AG20443 (cell line): ENCODE measurements at regions not wholly inside any gene's neighbourhood (a gene's known extent, or its start where the extent isn't known, plus 50 kb on each side); places are given as distances from the start of the nearest gene placed in this dataset.
"Not testable (repeated sequence)": the region's sequence is repeated elsewhere in the genome, so short reads cannot be mapped to it uniquely, and the experiment has no call there.

Experiments
- DNase-seq: peaks from one replicate; pipeline ENCODE4 v3.0.0; 2012; ENCODE audit warnings: low spot score, mixed read lengths

DNA sequence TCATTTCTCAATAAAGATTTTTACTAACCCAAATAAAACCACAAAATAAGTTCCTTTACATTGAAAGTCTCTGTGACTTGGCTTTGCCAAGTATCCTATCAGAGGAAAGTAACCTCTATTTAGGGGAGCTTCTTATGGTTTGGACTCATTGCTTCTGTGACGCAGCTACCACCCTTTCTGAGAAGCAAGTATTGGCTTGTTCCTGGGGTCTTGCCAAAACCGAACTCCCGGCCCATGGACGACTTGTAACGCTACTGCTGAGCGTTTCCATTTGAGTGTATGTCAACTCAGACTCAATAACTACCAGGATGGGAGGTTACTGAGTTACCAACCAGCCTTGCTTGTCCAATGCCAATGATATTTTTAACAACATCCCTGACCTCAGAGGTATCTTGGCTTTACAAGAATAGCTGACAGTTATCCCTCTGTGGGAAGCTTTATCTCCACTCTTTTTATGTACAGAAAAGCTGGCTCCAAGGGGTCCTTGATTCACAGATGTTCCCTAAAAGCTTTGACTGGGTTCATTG lies 911.9 kb downstream of the TTLL7 start:
- no peak for DNase-seq

DNA sequence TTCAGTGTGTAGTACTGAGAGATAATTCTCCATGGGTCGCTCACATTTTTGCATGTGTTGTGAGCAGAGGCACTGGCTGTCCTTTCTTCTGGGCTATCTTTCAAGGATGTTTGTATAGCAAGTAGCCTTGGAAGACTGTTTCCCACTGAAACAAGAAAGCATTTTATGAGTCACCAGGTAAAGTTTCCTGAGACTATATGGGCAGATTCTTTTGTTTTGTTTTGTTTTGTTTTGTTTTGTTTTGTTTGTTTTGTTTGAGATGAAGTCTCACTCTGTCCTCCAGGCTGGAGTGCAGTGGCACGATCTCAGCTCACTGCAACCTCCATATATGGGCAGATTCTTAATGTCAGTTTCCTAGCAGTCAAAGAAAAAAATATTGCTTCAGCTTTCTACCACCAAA lies 912.6 kb downstream of the TTLL7 start:
- no peak for DNase-seq

DNA sequence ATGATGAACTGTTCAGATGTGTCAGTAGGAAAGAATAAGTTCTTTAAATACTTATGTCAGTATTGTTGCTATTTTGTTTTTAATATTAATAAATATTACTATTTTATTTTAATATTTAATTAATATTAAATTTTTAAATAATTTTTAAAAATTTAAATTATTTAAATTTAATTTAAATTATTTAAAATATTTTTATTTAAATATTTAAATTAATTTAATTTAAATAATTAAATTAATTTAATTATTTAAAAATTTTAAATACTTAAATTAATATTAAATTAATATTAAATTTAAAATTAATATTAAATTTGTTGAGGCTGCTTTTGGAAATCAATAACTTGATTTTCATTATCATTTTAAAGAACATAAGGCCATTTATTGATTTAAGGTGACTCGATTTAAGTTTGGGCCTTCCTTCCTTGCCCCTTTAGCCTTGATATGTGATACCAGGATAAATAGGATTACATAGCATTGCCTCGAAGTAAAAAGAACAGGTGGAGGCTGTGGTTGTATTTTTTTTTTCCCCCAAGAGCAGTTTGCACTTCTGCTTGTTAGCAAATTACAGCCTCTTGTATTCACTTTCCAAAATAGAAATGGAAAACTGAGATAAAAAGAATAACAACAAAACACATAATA lies 915.2 kb downstream of the TTLL7 start:
- DNase-seq: no peak

DNA sequence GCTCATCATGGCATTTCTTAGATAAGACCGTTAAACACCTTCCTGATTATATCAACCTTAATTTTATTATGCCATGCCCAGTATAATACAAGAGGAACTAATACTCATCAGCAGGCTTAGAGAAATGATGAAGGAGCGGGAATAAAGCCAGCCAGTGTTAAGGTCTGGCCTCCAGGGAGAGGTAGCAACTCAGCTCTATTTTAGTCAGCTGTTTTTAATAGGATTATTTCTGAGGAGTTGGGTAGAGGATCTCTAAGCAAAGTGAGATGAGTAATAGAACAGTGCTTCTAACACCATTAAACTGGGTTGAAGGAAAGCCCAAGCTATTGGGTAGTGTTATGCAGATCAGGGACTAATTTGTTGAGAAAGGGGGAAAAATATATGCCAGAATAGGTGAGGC lies 921.5 kb downstream of the TTLL7 start:
- DNase-seq: no peak

DNA sequence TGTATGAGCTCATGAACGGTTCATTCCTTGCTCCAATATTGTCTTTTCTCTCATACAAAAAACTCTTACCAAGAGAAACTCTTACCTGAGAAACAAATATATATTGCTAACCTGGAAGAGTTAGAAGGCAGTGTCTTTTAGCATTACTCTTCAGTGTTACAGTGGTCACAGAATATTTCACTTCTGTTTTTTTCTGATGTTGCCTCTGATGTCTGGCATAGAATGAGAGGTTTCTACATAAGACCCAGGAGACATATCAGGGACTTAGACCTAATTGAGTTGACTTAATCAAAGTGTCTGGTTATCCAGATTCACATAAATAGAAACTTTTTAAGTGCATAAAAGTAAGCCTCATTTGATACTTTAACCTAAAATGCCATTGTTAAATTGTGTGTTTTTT lies 923.8 kb downstream of the TTLL7 start:
- DNase-seq: no peak

DNA sequence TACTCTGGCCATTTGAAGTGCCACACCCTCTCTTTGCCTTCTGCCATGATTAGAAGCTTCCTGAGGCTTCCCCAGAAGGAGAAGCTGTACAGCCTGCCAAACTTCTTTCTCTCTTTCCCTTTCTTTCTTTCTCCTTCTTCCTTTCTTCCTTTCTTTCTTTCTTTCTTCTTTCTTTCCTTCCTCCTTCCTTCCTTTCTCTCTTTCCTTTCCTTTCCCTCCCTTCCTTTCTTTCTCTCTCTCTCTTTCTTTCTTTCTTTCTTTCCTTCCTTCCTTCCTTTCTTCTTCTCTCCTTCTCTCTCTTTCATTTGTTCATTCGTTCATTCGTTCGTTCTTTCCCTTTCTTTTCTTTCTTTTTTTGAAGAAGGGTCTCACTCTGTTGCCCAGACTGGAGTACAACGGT lies 931.0 kb downstream of the TTLL7 start:
- no peak for DNase-seq

DNA sequence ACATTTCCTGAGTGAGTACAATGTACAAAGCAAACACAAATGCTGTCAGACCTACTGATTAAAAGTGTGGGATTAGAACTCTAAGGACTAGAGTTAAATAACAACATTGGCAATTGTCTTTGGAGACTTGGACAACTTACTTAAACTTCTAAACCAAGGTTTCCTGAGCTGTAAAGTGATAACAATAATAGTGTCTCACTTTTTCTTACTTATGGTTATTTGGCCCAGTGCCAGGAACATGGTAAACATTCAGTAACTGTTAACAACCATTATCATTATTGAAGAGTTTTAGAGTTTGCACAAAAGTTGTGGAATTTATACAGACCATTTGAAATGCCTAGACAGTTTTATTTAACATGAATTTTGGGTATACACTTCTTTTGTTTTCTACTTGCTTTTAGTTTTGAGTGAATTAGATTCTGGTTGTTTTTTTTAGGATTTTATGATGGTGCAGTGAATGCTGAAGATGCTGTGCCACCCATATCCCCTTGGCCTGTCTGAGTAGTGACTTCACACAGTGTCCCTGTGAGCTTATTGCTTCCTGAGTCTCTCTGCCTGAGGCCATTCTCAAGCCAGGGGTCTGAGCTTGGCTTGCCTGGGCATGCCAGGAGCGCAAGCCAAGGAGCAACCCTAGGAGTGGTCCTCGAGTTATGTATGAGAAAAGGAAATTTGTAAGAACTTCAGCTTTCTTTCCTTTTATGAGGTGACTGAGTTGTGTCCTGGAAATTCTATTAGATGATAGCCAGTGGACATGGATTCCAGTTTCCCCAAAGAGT lies 932.8 kb downstream of the TTLL7 start:
- no peak for DNase-seq

DNA sequence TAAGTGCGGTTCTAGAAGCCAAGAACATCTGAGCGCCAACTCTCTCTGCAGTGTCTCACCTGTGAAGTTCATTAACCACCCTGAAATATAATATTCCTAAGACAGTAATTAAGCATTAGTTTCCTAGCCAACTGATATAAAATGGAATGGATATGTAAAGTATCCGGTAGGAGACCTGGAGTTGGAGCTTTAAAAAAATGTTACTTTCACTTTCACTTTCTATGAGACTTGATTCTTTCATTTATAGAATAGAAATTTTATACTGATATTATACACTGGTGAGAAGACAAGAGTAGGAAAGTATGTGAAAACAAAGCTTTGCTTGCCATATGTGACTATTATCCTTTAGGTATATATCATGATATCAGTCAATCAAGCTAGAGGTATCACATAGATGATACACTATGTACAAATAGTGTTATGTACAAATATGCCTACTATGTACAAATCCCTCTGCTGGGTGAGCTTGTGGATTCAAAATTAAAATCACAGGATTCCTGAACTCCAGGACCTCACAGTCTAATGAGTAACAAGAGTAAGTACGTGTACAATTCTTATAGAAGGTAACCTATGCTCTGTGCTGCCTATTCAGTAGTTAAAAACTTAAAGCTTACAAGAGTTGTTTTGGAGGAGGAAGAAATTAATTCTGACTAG lies 934.2 kb downstream of the TTLL7 start:
- no peak for DNase-seq

DNA sequence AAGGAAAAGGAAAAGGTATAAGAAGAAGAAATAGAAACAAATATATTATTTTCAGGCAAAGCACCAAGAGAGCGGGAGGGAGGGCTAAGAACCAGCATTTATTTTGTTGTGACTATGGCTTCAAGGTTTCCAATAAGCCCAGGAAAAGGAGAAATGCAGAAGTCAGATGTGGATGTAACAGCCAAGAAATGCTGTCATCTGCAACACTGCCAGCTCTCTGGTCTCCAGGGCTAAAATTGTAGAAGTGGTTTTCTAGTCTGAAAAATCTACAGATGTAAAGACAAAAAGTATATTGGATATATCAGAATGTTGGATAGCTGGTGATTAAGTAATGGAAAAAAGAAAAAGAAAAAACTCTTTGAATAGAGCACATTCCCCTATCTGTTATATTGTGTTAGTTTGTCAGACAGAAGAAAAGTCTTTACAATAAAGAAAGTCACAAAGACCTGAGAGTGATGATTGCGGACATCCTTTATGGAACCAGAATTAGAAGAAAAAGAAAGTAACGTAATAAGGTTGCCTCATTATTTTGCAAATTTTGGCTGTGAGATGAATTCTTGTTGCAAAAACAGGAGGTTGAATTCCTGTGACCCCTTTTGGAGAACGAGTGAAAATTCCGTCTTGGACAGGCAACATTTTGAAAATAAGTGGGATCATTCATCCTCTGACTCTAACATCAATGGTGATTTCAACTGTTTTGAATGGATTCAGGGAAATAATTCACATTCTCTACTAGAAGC lies 938.1 kb downstream of the TTLL7 start:
- no peak for DNase-seq

DNA sequence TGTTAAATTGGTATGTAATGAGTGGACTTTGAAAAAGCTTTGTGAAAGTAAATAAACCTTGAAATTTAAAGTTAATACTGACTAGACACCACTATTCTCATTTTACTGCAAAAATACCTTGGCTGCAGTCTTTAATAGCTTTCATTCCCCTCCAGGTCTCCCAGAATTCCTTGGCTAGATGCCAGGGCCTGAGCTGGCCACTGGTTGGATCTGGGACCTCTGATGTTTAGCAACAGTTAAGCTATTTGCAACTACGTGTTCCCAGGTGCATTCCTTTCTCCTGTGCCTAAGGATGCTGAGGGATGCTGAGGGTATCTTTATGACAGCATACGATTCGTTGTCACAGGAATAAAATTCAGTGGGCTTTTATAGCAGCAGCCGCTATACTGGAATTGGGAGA lies 938.7 kb downstream of the TTLL7 start:
- no peak for DNase-seq

DNA sequence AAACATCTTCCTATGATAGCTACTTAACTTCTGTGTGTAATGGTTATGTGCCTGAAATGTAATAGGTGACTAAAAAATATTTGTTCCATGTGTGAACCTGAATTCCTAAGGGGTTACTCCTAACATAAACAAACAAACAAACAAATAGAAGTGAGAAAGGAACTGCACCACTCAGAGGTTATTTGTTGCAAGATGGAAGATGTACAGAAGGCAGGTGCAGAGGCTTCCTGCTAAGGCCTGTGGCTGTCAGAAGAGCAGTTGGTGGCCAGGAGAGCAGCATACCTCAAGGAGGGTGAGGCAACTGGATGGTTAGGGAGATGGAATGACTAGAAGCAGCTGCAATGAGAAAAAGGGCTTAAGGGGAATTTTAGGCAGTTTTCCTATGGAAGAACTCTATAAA lies 940.6 kb downstream of the TTLL7 start:
- DNase-seq: no peak

DNA sequence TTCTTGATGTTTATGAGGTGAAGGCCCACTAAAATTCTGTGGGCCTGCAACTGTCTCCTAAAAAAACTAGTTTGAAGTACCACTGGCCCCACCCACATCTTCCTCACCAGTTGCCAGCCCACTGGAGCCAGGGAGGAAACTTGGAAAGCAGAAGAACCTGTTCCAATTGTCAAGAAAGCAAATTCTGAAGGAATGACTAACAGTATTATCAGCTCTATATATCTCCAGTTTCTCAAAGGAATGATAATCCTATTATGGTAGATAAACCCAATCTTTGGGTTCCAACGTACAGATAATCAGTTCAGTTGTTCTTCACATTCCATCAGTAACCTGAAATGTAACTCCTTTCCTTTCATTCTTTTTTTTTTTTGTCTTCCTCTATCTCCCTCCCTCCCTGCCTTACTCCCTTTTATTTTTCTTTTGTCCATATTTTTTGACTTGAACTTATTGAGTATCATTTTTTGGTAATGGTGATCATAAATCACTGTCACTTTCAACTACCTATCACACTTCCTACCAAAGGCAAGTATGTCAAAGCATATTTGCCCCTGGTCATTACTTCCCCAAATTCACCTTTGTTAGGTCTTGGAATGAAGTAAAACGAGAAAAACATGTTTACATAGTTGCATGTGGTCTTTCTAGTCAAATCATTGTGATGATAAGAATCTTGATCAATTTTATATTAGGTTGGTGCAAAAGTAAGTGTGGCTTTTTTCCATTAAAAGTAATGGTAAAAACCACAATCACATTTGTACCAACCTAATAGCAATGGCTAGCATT lies 943.4 kb downstream of the TTLL7 start:
- DNase-seq: no peak

DNA sequence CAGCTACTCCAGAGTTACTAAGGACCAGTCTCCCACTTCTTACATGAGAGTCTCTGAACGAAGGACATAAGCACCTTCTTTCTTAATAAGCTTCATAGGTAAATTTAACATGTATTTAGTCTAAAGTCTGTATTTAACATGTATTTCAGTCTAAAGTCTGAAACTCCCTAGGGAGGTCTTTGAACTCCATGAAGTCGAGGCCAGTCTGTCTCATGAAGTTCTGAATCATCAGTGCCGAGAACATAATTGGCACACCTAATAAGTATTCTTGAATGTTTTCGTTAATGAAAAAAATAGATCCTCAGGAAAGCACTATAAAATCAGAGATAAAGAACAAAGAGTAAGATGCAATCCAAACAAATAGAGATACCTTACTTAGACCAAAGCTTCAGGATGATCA lies 945.5 kb downstream of the TTLL7 start:
- no peak for DNase-seq

DNA sequence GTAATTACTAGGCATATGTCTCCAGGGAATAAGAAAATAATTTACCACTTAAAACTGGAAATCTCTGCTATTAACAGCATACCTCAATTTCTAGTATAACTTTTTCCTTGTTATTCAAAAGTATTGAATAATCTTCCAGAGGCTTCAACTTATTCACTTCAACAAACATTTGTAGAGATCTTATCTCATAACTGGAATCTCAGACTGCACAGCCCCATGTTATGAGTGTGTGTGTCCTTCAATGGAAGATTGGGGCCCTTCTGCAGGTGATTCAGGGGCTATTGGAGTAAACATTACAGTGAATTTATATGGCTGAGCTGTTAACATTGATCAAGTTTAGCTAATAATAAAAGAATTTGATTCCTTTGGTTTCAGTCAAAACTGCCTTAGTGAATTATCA lies 946.1 kb downstream of the TTLL7 start:
- DNase-seq: no peak

DNA sequence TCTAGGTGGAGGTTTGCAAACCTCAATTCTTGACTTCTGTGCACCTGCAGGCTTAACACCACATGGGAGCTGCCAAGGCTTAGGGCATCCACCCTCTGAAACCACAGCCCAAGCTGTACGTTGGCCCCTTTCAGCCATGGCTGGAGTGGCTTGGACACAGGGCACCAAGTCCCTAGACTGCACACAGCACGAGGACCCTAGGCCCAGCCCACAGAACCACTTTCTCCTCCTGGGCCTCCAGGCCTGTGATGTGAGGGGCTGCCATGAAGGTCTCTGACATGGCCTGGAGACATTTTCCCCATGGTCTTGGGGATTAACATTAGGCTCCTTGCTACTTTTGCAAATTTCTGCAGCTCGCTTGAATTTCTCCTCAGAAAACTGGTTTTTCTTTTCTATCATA lies 947.9 kb downstream of the TTLL7 start:
- not testable (repeated sequence) for DNase-seq

DNA sequence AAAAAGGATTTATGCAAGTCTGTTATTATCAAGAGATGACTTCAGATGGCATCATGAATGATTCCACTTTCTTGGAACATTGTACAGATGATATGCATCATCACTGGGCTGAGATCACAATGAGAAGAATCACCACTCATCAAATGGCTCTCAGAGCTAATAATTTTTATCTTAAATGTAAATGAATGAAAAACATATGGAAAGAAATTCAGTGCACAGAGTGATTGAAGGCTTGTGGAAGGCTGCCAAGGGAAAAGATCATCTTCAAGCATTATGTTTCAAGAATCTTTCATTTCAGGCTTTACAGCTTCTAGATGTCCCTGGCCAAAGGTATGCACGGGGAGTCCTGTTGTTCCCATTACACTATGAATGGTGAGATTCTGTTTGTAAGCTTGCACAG lies 955.7 kb downstream of the TTLL7 start:
- DNase-seq: no peak

DNA sequence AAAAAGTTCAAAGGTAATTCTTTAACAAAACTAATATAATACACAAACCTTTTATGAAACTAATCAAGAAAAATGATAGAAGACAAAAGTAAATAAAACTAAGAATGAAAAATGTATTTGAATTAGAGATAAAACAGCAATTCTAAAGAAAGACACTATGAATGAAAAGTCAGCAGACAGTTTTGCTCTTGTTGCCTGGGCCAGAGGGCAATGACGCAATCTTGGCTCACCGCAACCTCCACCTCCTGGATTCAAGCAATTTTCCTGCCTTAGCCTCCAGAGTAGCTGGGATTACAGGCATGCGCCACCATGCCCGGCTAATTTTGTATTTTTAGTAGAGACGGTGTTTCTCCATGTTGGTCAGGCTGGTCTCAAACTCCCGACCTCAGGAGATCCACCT lies 959.8 kb downstream of the TTLL7 start:
- not testable (repeated sequence) for DNase-seq

DNA sequence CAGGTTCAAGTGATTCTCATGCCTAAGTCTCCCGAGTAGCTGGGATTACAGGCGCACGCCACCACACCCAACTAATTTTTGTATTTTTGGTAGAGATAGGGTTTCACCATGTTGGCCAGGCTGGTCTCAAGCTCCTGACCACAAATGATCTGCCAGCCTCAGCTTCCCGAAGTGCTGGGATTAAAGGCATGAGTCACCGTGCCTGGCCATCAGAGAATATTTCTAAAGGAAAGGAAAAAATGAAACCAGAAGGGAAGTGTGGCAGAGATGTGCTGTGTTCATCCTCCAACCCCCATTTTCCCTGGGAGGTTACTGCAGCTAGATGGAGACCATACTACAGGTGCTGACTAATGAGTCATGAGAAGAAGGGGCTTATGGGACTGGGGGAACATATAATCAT lies 964.1 kb downstream of the TTLL7 start:
- no peak for DNase-seq

DNA sequence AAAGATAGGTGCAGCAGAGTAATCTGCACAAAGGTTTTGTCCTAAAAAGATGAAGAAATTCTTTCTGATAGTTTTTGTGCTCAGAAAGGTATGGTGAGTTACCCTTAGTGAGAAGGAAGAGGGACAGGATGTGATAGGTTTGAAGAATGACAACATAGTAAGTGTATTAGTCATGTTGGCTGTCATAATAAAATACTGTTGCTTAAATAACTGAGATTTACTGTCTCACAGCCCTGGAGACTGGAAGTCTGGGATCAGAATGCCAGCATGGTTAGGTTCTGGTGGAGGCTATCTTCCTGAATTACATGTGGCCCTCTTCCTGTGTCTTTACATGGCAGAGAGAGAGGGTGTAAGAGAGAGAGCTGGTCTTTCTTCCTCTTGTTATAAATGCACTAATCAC lies 965.2 kb downstream of the TTLL7 start:
- peak; percentile 18 for DNase-seq

DNA sequence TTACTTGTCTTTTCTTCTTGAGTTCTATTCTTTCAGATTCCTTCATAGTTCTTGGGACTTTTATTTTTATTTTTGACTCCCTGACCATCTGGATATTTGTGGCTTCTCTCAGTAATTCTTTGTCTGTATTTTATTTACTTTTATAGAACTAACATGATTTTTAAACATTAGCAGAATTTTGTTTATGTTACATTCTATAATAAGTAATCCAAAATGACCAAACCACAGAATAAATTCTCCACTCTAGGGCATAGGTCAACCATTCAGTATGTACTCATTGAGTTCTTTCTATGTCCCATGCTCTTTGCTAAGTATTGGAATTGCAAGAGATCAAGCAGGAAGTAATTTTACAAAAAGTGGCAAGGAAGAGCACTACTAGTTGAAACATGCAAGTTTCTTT lies 969.0 kb downstream of the TTLL7 start:
- no peak for DNase-seq

DNA sequence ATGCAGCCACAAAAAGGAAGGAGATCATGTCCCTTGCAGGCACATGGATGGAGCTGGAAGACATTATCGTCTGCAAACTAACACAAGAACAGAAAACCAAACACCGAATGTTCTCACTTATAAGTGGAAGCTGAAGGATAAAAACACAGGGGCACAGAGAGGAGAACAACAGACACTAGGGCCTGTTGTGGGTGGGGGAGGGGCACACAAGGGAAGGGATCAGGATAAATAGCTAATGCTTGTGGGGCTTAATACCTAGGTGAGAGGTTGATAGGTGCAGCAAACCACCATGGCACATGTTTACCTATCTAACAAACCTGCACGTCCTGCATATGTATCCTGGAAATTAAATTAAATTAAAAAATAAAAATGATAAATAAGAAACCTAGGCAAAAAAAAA lies 969.9 kb downstream of the TTLL7 start:
- DNase-seq: no peak

DNA sequence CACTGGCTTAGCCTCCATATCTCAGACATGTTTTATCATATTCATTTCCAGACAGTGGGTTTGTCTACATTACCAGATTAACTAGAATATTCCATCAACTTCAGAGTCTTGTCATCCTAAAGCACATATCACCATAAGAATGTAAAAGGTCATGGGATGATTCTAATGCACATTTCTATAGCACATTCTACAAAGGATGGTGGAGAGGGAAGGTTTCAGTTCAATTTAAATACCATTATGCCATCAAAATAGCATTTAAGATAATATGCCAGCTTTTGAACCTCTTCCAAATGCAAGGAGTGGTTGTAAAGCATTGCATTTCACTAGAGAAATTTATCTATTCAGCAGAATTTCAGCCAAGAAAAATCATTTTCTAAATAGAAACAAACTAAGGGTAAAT lies 970.5 kb downstream of the TTLL7 start:
- DNase-seq: no peak
